HG03103 (cell line): ENCODE measurements at regions not wholly inside any gene's neighbourhood (a gene's known extent, or its start where the extent isn't known, plus 50 kb on each side); places are given as distances from the start of the nearest gene placed in this dataset.
A peak's percentile ranks its signal among the peaks of the same experiment; 100 is the strongest.

Experiments used
- ATAC-seq: cut with Tn5 transposase; IDR thresholded peaks from one replicate; pipeline ENCODE4 v1.9.1; 2021; ENCODE audit warnings: low read depth; ENCODE audit not compliant: unreplicated experiment

- ATAC-seq: no peak
These were observed 314.7 kb upstream of the RGMB start for GRCh38 chr5:98458726-98459125.

GRCh38 chr5:98460536-98460935, 312.9 kb upstream of the RGMB start:
- ATAC-seq: no peak

DNA sequence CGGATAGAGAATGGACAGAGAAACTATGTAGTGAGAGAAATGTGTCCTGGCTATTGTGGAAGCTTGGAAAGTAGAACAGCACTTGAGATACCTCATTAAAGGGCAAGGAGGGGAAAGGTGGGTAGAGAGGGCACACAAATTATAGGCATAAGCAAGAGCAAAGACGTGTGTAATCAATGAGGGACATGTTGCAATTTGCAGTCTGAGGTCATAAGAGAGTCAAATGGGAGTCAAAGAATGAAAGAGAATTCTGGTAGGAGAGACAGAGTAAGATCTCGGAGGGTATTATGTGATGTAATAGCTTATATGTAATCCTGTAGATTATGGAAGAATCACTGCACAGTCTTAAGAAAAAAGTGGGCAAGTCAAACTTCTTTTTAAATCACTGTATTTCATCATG, 312.0 kb upstream of the RGMB start:
- no peak for ATAC-seq

DNA sequence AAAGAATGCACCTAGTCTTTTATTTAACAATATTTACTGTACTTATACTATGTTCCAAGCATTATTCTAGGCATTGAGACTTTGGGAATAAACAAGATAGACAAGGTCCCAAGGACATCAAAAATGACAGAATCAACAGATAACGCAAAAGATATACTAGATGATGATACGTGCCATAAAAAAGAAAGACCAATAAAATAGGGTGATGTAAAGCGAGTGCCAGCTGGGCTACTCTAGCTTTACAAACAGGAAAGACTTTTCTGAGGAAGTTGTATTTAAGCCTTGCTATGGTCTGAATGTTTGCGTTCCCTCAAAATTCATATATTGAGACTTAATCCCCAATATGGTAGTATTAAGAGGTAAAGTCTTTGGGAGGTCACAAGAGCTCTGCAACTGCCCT, 310.2 kb upstream of the RGMB start:
- ATAC-seq: no peak

DNA sequence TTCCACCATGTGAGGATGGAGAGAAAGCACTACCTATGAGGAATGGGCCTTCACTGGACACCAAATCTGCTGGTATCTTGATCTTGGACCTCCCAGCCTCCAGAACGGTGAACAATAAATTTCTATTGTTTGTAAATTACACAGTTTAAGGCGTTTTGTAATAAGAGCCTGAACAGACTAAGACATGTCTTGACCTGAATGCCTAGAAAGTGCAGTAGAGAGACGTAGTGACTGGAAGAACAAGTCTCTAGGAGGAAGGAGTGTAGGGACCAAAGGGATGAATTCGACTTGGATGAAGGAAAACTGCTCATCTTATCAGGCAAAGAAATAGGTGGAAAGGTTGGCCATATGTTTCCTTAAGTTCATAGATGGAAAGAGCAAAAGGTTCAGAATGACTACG, 309.8 kb upstream of the RGMB start:
- no peak for ATAC-seq

DNA sequence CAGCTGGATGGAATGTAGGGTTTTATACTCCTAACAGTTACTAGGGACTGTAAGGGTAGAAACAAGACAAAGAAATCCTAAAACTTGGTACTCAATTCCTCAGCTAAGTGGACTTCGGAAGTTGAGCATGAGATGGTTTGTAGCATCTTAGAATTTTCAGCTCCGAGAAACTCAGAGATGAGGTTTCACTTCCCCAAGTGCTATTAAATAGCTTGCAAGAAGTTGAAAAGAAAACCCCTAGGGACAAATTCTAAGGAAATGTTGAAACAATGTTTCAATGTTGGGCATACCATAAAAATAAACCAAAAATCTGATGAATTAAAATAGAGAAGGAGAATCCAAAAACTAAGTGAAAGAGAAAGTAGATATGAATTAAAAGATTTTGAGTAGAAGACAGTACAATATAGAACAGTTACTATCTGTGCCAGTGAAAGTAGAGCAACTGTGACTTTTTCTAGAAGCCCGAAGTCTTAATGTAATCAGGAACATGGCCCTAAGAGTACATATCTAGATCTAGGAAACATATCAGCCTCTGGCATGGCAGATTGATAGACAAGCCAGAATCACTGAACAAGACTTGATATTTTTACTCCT, 308.6 kb upstream of the RGMB start:
- ATAC-seq: peak; percentile 81

GRCh38 chr5:98468188-98468869, 305.1 kb upstream of the RGMB start:
- ATAC-seq: no peak

- no peak for ATAC-seq
These were observed 302.7 kb upstream of the RGMB start for GRCh38 chr5:98470747-98471146.

GRCh38 chr5:98471458-98471857, 302.0 kb upstream of the RGMB start:
- ATAC-seq: no peak

DNA sequence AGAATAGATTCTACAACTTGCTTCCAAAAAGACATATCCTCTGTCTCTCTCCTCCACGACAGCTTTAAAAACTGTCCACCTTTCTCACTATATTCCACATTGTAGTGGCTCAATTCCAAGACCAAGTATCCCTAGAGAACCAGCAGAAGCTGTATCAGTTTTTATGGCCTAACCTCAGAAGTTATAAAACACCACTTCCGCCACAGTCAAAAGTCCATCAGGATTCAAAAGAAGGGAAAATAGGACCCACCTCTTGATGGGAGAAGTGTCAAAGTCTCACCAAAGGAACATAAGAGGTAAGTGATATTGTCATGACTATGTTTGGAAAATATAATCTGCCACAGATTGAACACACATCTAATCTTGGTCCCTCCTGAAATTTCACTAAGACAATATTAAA, 299.2 kb upstream of the RGMB start:
- ATAC-seq: no peak

GRCh38 chr5:98474782-98475181, 298.7 kb upstream of the RGMB start:
- no peak for ATAC-seq

DNA sequence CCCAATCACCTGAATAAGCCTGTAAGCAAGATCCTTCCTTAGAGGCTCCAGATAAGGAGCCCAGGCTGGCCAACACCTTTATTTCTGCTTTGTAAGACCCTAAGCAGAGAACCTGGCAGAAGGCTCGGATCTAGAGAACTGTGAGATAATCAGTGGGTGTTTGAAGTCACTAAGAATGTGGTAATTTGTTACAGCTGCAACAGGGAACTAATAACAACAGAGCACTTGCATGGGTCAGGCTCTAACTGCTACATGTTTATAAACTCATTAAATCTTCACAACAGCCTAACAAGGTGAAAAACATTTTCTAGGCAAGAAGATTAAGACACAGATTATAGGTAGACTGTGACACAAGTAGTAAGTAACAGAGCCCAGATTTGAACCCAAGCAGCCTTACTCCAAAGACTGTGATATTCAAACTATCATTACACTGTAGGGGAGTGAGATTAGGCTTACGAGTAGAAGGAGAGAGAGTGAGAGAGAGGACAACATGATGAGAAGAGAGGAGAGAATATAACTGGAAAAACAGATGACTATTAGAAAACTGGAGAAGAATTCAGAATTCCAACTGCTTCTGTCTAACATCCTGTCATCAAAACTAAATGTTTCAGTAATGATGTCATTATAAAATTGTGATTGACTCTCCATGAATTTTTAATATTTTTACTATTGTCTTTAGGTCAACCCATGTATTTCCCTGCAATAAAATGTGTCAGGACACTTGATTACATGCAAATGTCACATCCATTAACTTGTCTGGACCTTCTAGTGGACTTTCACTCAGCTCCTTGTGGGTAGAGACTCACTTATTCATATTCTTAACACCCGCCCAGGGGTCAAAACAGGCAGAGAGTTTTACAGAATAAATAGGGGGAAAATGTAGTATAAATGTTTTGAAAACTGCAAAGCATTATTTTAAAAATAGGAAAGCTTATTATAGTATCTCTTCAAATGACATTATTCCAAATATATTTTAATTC, 290.9 kb upstream of the RGMB start:
- no peak for ATAC-seq

GRCh38 chr5:98483301-98483685, 290.2 kb upstream of the RGMB start:
- no peak for ATAC-seq

DNA sequence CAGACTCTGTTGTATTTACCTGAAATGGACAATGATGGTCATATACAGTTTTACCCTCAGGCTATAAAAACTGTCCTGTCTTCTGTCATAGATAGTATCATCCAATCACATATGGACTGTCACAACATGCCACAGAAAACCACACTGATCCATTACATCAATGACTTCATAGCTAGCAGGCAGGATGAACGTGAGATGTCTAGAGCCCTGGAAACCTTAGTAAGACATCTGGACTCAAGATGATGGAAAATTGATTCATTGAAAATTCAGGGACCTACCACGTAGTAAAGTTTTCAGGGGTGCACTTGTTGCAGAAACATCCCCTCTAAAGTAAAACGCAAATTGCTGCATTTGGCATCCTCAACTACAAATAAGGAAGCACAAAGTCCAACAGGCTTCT, 284.4 kb upstream of the RGMB start:
- no peak for ATAC-seq

GRCh38 chr5:98490348-98490747, 283.1 kb upstream of the RGMB start:
- no peak for ATAC-seq

DNA sequence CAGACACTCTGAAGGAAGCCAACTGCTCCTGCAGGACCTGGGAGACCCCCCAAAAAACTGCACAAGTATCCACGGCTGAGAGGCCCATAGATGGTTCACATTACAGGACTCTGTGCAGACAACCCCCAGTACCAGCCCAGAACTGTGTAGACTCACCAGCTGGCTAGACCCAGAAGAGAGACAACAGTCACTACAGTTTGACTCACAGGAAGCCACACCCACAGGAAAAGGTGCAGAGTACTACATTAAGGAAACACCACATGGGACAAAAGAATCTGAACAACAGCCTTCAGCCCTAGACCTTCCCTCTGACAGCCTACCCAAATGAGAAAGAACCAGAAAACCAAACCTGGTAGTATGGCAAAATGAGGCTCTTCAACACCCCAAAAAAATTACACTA, 281.2 kb upstream of the RGMB start:
- ATAC-seq: no peak

- ATAC-seq: no peak
These were observed 276.0 kb upstream of the RGMB start for GRCh38 chr5:98497418-98497817.

DNA sequence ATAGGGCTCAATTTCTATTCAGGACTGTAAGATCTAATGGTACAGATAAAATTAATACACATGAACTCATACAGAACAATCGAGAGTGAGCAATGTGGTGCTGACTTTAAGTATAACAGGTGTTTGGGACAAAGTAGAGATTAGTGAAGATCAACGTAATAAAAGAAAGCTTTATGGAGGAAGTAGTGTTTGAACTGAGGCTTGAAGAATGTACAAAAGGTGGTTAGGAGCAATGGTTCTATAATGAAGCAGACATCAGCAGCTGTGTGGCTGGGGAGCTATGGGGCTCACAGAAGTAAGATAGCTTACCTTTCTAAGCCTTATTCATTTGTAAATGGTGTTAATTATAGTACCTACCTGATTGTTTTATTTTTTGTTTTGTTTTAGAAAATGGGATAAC, 275.4 kb upstream of the RGMB start:
- no peak for ATAC-seq

GRCh38 chr5:98499892-98500291, 273.6 kb upstream of the RGMB start:
- no peak for ATAC-seq

GRCh38 chr5:98500811-98501210, 272.7 kb upstream of the RGMB start:
- ATAC-seq: no peak

GRCh38 chr5:98503616-98504015, 269.8 kb upstream of the RGMB start:
- ATAC-seq: no peak

GRCh38 chr5:98504505-98504904, 269.0 kb upstream of the RGMB start:
- no peak for ATAC-seq
